Smooth muscle cell (in vitro differentiated cells): ENCODE measurements at regions not wholly inside any gene's neighbourhood (a gene's known extent, or its start where the extent isn't known, plus 50 kb on each side); places are given as distances from the start of the nearest gene placed in this dataset.

Experiments
- DNase-seq: peaks from one replicate; lab custom pipeline; 2025; ENCODE audit not compliant: unreplicated experiment; lab: John Stamatoyannopoulos, UW
- H2AFZ ChIP-seq: fragments of 200-600 bp; sonication (generic); 2 replicates; pipeline ENCODE4 v1.6.0; 2016; ENCODE audit warnings: antibody characterized with exemption, low read depth, mild to moderate bottlenecking
- H3F3A ChIP-seq: fragments of 200-600 bp; sonication (generic); 2 replicates; pipeline ENCODE4 v1.6.0; 2017; ENCODE audit warnings: antibody characterized with exemption, low read depth
- H3K27ac ChIP-seq: fragments of 200-600 bp; sonication (generic); 2 replicates; pipeline ENCODE4 v1.5.1; 2016; ENCODE audit warnings: low read depth, mild to moderate bottlenecking
- H3K27me3 ChIP-seq: fragments of 200-600 bp; sonication (generic); 2 replicates; pipeline ENCODE4 v1.6.1; 2016; ENCODE audit warnings: low read depth, mild to moderate bottlenecking
- H3K36me3 ChIP-seq: fragments of 200-600 bp; sonication (generic); 2 replicates; pipeline ENCODE4 v1.5.1; 2016; ENCODE audit warnings: low read depth
- H3K4me1 ChIP-seq: fragments of 200-600 bp; sonication (generic); 2 replicates; pipeline ENCODE4 v1.5.1; 2016; ENCODE audit warnings: low read depth
- H3K4me2 ChIP-seq: fragments of 200-600 bp; sonication (generic); 2 replicates; pipeline ENCODE4 v1.6.0; 2016; ENCODE audit warnings: mild to moderate bottlenecking
- H3K4me3 ChIP-seq: fragments of 200-600 bp; sonication (generic); 2 replicates; pipeline ENCODE4 v1.5.1; 2016; ENCODE audit warnings: mild to moderate bottlenecking
- H3K79me2 ChIP-seq: fragments of 200-600 bp; sonication (generic); 2 replicates; pipeline ENCODE4 v1.6.0; 2016; ENCODE audit warnings: low read depth, mild to moderate bottlenecking
- H3K9ac ChIP-seq: fragments of 200-600 bp; sonication (generic); 2 replicates; pipeline ENCODE4 v1.6.0; 2016; ENCODE audit warnings: low read depth
- H3K9me3 ChIP-seq: fragments of 200-600 bp; sonication (generic); replicated peaks from 2 replicates; pipeline ENCODE4 v1.5.1; 2016; ENCODE audit warnings: low read depth
- H4K20me1 ChIP-seq: fragments of 200-600 bp; sonication (generic); 2 replicates; pipeline ENCODE4 v1.6.0; 2016; ENCODE audit warnings: low read depth
- WGBS: methylation state at CpG from one replicate; pipeline ENCODE4 v1.1.7; 2016; ENCODE audit warnings: low lambda C conversion rate; 5-methylcytosine and 5-hydroxymethylcytosine counted together
- TF ChIP-seq, protein P1 (sequence below): fragments of 200-600 bp; sonication (generic); IDR thresholded peaks from 2 replicates; pipeline ENCODE4 v1.5.1; 2017; ENCODE audit warnings: borderline replicate concordance, mild to moderate bottlenecking, antibody characterized with exemption; ENCODE audit not compliant: insufficient read depth, poor library complexity, severe bottlenecking

DNA sequence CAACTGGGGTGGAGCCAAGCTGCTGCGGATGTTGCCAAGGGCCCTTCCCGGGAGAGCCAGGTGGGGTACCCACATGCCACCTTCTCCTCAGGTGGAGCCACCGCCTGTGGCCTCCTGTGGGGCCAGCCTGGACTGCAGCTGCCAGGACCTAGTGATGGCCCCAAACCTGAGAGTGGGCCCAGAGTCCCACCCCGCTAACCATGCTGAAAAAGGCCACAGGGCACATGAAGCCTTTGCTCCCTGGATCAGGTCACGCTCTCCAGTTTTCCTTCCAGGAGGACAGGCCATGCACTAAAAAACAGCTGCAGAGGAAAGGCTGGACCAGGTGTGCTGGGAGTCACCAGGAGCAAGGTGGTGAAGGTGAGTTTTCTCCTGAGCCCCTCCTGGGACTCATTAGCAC is 73.9 kb upstream of the SLC22A16 start:
- Histone ChIP-seq H3K79me2 (no peaks in the 10 kb centered on the region), H2AFZ (no peak overlapping the region), H3K9ac (no peak overlapping the region), H3K4me2 (no peak overlapping the region), H3K4me1 (no peaks in the 10 kb centered on the region), H3K36me3 (no peaks in the 10 kb centered on the region), H4K20me1 (no peaks in the 10 kb centered on the region), H3F3A (no peaks in the 10 kb centered on the region), H3K27me3 (no peaks in the 10 kb centered on the region), H3K4me3 (no peak overlapping the region), H3K27ac (no peak overlapping the region), H3K9me3 (peaks cover 4% of the 10 kb centered on the region)
- no peak for DNase-seq
- 98% methylated on average over 5 of the region's 5 CpGs for WGBS
- TF ChIP-seq, protein P1, sequence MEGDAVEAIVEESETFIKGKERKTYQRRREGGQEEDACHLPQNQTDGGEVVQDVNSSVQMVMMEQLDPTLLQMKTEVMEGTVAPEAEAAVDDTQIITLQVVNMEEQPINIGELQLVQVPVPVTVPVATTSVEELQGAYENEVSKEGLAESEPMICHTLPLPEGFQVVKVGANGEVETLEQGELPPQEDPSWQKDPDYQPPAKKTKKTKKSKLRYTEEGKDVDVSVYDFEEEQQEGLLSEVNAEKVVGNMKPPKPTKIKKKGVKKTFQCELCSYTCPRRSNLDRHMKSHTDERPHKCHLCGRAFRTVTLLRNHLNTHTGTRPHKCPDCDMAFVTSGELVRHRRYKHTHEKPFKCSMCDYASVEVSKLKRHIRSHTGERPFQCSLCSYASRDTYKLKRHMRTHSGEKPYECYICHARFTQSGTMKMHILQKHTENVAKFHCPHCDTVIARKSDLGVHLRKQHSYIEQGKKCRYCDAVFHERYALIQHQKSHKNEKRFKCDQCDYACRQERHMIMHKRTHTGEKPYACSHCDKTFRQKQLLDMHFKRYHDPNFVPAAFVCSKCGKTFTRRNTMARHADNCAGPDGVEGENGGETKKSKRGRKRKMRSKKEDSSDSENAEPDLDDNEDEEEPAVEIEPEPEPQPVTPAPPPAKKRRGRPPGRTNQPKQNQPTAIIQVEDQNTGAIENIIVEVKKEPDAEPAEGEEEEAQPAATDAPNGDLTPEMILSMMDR: no peak

DNA sequence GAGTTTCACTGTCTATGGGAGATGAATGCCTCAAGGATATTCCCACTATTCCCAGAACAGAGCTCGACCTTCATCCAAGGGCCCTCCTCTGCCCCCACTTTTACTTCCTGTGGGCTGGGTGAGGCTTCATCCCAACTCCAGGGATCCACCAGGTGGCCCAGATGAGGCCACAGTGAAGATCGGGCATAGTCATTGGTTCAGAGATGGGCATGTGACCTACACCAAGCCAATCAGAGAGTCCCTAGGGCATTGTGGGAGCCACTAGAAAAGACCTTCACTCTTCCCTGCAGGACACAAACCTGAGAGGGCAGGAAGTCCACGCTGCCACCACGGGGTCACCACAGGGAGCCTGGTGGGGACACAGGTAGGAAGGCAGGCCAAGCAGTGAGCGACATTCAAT is 72.9 kb upstream of the SLC22A16 start:
- no peak for DNase-seq
- no peak overlapping the region for H3K27ac ChIP-seq
- H3K4me3 ChIP-seq: no peak overlapping the region
- H3K4me2 ChIP-seq: no peak overlapping the region
- WGBS: 96% methylated on average over 5 of the region's 5 CpGs
- no peaks in the 10 kb centered on the region for H3K36me3 ChIP-seq
- H2AFZ ChIP-seq: no peak overlapping the region
- no peaks in the 10 kb centered on the region for H3K4me1 ChIP-seq
- H3K27me3 ChIP-seq: no peaks in the 10 kb centered on the region
- no peaks in the 10 kb centered on the region for H3K79me2 ChIP-seq
- peaks cover 4% of the 10 kb centered on the region for H3K9me3 ChIP-seq
- no peak overlapping the region for H3K9ac ChIP-seq
- H3F3A ChIP-seq: no peaks in the 10 kb centered on the region
- H4K20me1 ChIP-seq: no peaks in the 10 kb centered on the region
- TF ChIP-seq, protein P1: no peak

DNA sequence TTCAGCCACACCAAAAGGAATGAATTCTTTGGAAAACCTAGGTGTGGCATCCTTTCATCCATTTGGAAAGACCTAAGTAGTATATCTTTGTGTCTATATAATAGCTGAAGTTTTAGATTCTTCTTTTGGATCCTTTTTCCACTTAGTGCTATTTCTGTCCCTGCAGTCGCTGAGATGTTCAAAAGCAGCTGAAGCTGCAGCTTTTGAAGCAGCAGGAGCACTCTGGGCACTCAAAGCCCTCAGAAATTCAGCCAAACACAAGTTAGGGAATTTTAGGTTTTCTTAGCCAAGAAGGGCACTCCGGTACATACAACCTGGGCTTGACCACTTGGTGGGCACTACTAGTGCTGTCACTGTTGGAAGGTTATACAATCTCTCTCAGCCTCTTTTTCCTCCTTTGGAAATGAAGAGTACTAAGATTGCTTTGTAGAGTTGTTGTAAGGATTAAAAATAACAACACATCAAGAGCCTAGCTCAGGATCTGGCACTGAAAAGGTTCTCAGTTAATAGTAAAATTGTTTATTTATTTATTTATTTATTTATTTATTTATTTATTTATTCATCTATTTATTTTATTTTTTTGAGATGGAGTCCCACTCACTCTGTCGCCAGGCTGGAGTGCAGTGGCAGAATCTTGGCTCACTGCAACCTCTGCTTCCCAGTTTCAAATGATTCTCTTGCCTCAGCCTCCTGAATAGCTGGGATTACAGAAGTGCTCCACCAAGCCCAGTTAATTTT is 71.9 kb upstream of the SLC22A16 start:
- Histone ChIP-seq H3K4me2 (peak overlapping the region; percentile 12), H4K20me1 (no peaks in the 10 kb centered on the region), H3K36me3 (no peaks in the 10 kb centered on the region), H3K9me3 (peaks cover 4% of the 10 kb centered on the region), H2AFZ (no peak overlapping the region), H3K79me2 (no peaks in the 10 kb centered on the region), H3K27ac (peak overlapping the region; percentile 71), H3K4me1 (no peaks in the 10 kb centered on the region), H3F3A (no peaks in the 10 kb centered on the region), H3K9ac (no peak overlapping the region), H3K27me3 (no peaks in the 10 kb centered on the region), H3K4me3 (no peak overlapping the region)
- DNase-seq: no peak
- TF ChIP-seq, protein P1: no peak
- 80% methylated on average over 3 of the region's 3 CpGs for WGBS
